ENCODE measurements at regions not wholly inside any gene's neighbourhood (a gene's known extent, or its start where the extent isn't known, plus 50 kb on each side); places are given as distances from the start of the nearest gene placed in this dataset.
"Not testable (repeated sequence)": the region's sequence is repeated elsewhere in the genome, so short reads cannot be mapped to it uniquely, and the experiment has no call there.

DNA sequence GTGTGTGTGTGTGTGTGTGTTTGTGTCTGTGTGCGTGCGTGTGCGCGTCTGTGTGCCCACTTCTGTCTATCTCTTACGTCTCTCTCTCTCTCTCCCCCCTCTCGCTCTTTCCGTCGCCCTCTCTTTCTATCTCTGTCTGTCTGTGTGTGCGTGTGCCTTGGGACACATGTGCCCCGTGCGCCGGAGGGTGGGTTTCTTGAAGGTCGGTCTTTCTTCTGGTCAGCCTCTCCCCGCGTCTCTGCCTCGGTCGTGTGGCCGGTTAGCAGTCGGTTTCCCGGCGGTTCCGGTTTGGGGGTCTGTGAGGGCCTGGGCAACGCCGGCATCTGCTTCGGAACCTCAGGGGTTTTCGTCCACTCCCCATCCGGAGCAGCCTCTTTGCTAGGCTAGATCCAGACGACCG, 1423.6 kb upstream of the PCDH10 start:
- H3K27ac ChIP-seq; H3K36me3 ChIP-seq (ENCODE audit: insufficient read depth); H3K9ac ChIP-seq; H3K4me1 ChIP-seq (ENCODE audit: low read depth, poor library complexity, severe bottlenecking); H2AFZ ChIP-seq (ENCODE audit: low read depth); H3K79me2 ChIP-seq (ENCODE audit: insufficient read depth, low read depth); H3K4me2 ChIP-seq; H3K4me3 ChIP-seq (IDR thresholded peaks at IDR 0.05; ENCODE audit: insufficient read depth, low read depth, low read length); H3K27me3 ChIP-seq (ENCODE audit: insufficient read depth, low read depth); H4K20me1 ChIP-seq (ENCODE audit: insufficient read depth): not testable (repeated sequence)

GRCh38 chr4:131726940-131727339, 1422.2 kb upstream of the PCDH10 start:
- not testable (repeated sequence) for H3K27me3 ChIP-seq (ENCODE audit: insufficient read depth, low read depth); H3K79me2 ChIP-seq (ENCODE audit: insufficient read depth, low read depth); H4K20me1 ChIP-seq (ENCODE audit: insufficient read depth); H3K4me2 ChIP-seq; H3K4me1 ChIP-seq (ENCODE audit: low read depth, poor library complexity, severe bottlenecking); H2AFZ ChIP-seq (ENCODE audit: low read depth); H3K9ac ChIP-seq; H3K36me3 ChIP-seq (ENCODE audit: insufficient read depth); H3K4me3 ChIP-seq (IDR thresholded peaks at IDR 0.05; ENCODE audit: insufficient read depth, low read depth, low read length); H3K27ac ChIP-seq

DNA sequence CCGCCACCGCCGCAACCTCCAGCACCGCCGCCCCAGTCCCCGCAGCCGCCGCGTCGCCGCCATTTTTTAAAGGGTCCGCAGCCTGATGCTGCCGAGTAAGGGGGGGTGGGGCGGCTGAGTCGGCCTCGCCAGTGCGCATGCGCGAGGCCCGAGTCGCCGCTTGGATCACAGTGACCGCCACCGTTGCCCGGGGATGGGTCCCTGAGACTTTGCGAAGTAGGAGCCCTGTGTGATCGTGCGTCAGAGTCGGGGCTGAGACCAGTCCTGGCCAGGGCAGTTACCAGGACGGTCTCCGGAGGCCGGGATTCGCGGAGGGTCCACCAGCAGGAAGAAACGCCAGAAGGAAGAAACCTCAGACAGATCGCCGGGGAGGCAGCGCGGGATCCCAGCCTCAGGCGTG, 1421.7 kb upstream of the PCDH10 start:
- H3K4me1 ChIP-seq (ENCODE audit: low read depth, poor library complexity, severe bottlenecking): not testable (repeated sequence)

GRCh38 chr4:131729205-131729604, 1419.9 kb upstream of the PCDH10 start:
- not testable (repeated sequence) for H2AFZ ChIP-seq (ENCODE audit: low read depth); H3K9ac ChIP-seq; H3K36me3 ChIP-seq (ENCODE audit: insufficient read depth); H4K20me1 ChIP-seq (ENCODE audit: insufficient read depth); H3K79me2 ChIP-seq (ENCODE audit: insufficient read depth, low read depth); H3K4me1 ChIP-seq (ENCODE audit: low read depth, poor library complexity, severe bottlenecking); H3K4me2 ChIP-seq; H3K27ac ChIP-seq; H3K27me3 ChIP-seq (ENCODE audit: insufficient read depth, low read depth); H3K4me3 ChIP-seq (IDR thresholded peaks at IDR 0.05; ENCODE audit: insufficient read depth, low read depth, low read length)

More for the DNA sequence above, 1421.7 kb upstream of the PCDH10 start:
- H3K9ac ChIP-seq; H3K4me2 ChIP-seq; H3K27ac ChIP-seq; H3K27me3 ChIP-seq (ENCODE audit: insufficient read depth, low read depth); H2AFZ ChIP-seq (ENCODE audit: low read depth); H3K36me3 ChIP-seq (ENCODE audit: insufficient read depth); H3K4me3 ChIP-seq (IDR thresholded peaks at IDR 0.05; ENCODE audit: insufficient read depth, low read depth, low read length); H4K20me1 ChIP-seq (ENCODE audit: insufficient read depth); H3K79me2 ChIP-seq (ENCODE audit: insufficient read depth, low read depth): not testable (repeated sequence)

DNA sequence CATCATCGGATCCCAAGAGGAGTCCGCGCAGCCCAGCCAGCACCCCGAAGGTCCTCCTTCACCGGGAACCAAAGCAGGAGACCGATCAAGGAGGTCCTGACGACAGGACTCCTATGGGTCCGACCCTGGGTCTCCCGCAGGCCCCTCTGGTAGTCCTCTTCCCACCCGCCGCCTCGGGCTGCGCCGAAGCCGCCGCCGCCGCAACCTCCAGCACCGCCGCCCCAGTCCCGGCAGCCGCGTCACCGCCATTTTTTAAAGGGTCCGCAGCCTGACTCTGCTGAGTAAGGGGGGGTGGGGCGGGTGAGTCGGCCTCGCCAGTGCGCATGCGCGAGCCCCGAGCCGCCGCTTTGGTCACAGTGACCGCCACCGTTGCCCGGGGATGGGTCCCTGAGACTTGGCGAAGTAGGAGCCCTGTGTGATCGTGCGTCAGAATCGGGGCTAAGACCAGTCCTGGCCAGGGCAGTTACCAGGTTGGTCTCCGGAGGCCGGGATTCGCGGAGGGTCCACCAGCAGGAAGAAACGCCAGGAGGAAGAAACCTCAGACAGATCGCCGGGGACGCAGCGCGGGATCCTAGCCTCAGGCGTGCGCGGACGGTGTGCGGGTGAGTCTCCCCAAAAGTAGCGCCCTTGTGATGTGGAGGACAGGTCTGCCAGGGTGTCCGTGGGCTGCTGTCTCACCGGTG, 1419.2 kb upstream of the PCDH10 start:
- H3K4me2 ChIP-seq; H3K27me3 ChIP-seq (ENCODE audit: insufficient read depth, low read depth); H3K79me2 ChIP-seq (ENCODE audit: insufficient read depth, low read depth); H4K20me1 ChIP-seq (ENCODE audit: insufficient read depth); H2AFZ ChIP-seq (ENCODE audit: low read depth); H3K27ac ChIP-seq; H3K4me1 ChIP-seq (ENCODE audit: low read depth, poor library complexity, severe bottlenecking); H3K36me3 ChIP-seq (ENCODE audit: insufficient read depth); H3K4me3 ChIP-seq (IDR thresholded peaks at IDR 0.05; ENCODE audit: insufficient read depth, low read depth, low read length); H3K9ac ChIP-seq: not testable (repeated sequence)

GRCh38 chr4:131730574-131730973, 1418.5 kb upstream of the PCDH10 start:
- not testable (repeated sequence) for H3K36me3 ChIP-seq (ENCODE audit: insufficient read depth); H3K27me3 ChIP-seq (ENCODE audit: insufficient read depth, low read depth); H3K4me3 ChIP-seq (IDR thresholded peaks at IDR 0.05; ENCODE audit: insufficient read depth, low read depth, low read length); H2AFZ ChIP-seq (ENCODE audit: low read depth); H3K4me1 ChIP-seq (ENCODE audit: low read depth, poor library complexity, severe bottlenecking); H3K79me2 ChIP-seq (ENCODE audit: insufficient read depth, low read depth); H3K4me2 ChIP-seq; H4K20me1 ChIP-seq (ENCODE audit: insufficient read depth); H3K9ac ChIP-seq; H3K27ac ChIP-seq

DNA sequence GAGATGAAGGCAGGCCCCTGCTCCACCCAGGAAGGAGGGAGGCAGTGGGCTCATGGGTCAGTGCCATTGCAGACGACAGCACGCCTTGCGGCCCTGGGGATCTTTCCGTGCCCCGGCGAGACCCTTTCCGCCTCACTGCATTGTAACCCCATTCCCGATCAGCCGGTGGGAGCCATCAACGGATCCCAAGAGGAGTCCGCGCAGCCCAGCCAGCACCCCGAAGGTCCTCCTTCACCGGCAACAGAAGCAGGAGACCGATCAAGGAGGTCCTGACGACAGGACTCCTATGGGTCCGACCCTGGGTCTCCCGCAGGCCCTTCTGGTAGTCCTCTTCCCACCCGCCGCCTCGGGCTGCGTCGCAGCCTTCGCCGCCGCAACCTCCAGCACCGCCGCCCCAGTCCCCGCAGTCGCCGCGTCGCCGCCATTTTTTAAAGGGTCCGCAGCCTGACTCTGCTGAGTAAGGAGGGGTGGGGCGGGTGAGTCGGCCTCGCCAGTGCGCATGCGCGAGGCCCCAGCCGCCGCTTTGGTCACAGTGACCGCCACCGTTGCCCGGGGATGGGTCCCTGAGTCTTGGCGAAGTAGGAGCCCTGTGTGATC, 1417.0 kb upstream of the PCDH10 start:
- not testable (repeated sequence) for H2AFZ ChIP-seq (ENCODE audit: low read depth); H4K20me1 ChIP-seq (ENCODE audit: insufficient read depth); H3K9ac ChIP-seq; H3K36me3 ChIP-seq (ENCODE audit: insufficient read depth); H3K27ac ChIP-seq; H3K27me3 ChIP-seq (ENCODE audit: insufficient read depth, low read depth); H3K79me2 ChIP-seq (ENCODE audit: insufficient read depth, low read depth); H3K4me3 ChIP-seq (IDR thresholded peaks at IDR 0.05; ENCODE audit: insufficient read depth, low read depth, low read length); H3K4me2 ChIP-seq; H3K4me1 ChIP-seq (ENCODE audit: low read depth, poor library complexity, severe bottlenecking)

DNA sequence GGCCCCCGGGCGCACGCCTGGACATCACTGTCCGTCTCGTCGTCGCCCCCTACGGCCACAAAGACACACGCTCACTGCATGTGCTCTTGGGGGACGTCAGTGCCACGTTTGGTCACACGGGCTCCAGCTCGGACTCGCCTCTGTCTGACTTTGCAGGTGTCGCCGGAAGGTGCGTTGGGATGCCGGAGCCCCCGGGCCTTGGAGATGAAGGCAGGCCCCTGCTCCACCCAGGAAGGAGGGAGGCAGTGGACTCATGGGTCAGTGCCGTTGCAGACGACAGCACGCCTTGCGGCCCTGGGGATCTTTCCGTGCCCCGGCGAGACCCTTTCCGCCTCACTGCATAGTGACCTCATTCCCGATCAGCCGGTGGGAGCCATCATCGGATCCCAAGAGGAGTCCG, 1414.8 kb upstream of the PCDH10 start:
- H3K4me2 ChIP-seq; H3K36me3 ChIP-seq (ENCODE audit: insufficient read depth); H3K79me2 ChIP-seq (ENCODE audit: insufficient read depth, low read depth); H3K4me3 ChIP-seq (IDR thresholded peaks at IDR 0.05; ENCODE audit: insufficient read depth, low read depth, low read length); H3K4me1 ChIP-seq (ENCODE audit: low read depth, poor library complexity, severe bottlenecking); H3K9ac ChIP-seq; H2AFZ ChIP-seq (ENCODE audit: low read depth); H4K20me1 ChIP-seq (ENCODE audit: insufficient read depth); H3K27ac ChIP-seq; H3K27me3 ChIP-seq (ENCODE audit: insufficient read depth, low read depth): not testable (repeated sequence)

- not testable (repeated sequence) for H3K9ac ChIP-seq; H3K27me3 ChIP-seq (ENCODE audit: insufficient read depth, low read depth); H2AFZ ChIP-seq (ENCODE audit: low read depth); H4K20me1 ChIP-seq (ENCODE audit: insufficient read depth); H3K4me2 ChIP-seq; H3K36me3 ChIP-seq (ENCODE audit: insufficient read depth); H3K4me3 ChIP-seq (IDR thresholded peaks at IDR 0.05; ENCODE audit: insufficient read depth, low read depth, low read length); H3K79me2 ChIP-seq (ENCODE audit: insufficient read depth, low read depth); H3K27ac ChIP-seq; H3K4me1 ChIP-seq (ENCODE audit: low read depth, poor library complexity, severe bottlenecking)
Measured at GRCh38 chr4:131734851-131735385, 1414.2 kb upstream of the PCDH10 start.

DNA sequence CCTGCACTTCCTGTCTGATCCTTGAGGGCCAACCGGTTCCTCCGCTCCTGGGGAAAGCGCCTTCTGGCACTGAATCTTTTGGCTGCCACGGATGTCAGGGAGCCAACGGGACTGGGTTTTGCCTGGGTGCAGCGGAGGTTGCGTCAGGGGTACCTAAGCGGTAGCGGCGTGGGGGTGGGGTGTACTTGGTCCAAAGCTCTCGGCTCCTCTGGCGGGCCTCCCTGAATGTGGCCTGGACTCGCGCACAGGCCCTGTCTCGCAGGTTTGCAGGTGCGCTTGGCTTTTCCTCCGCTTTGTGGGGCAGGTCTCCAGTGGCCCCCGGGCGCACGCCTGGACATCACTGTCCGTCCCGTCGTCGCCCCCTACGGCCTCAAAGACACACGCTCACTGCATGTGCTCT, 1410.1 kb upstream of the PCDH10 start:
- not testable (repeated sequence) for H3K27me3 ChIP-seq (ENCODE audit: insufficient read depth, low read depth); H3K36me3 ChIP-seq (ENCODE audit: insufficient read depth); H4K20me1 ChIP-seq (ENCODE audit: insufficient read depth); H3K79me2 ChIP-seq (ENCODE audit: insufficient read depth, low read depth); H3K4me1 ChIP-seq (ENCODE audit: low read depth, poor library complexity, severe bottlenecking); H3K27ac ChIP-seq; H2AFZ ChIP-seq (ENCODE audit: low read depth); H3K4me2 ChIP-seq; H3K4me3 ChIP-seq (IDR thresholded peaks at IDR 0.05; ENCODE audit: insufficient read depth, low read depth, low read length); H3K9ac ChIP-seq

All from KMS-11 (cell line).